ENCODE measurements at regions not wholly inside any gene's neighbourhood (a gene's known extent, or its start where the extent isn't known, plus 50 kb on each side); places are given as distances from the start of the nearest gene placed in this dataset.
"Not testable (repeated sequence)": the region's sequence is repeated elsewhere in the genome, so short reads cannot be mapped to it uniquely, and the experiment has no call there.

GRCh38 chr13:32845952-32846950, 170.0 kb upstream of the KL start:
- Histone ChIP-seq H3K4me3 (replicated peaks in 1 of 4; ENCODE audit: control extremely low read depth in 1 of 4, insufficient read depth in 1 of 4, low read depth in 3 of 4, low read length in 4 of 4) (no peak overlapping the region), H3K4me2 (ENCODE audit: extremely low read depth, insufficient read depth, low read length) (no peak overlapping the region), H3K27me3 (ENCODE audit: control insufficient read depth, insufficient read depth, low read length) (peaks cover 6% of the 10 kb centered on the region), H3K9me3 (ENCODE audit: control insufficient read depth, insufficient read depth, low read depth, low read length) (no peaks in the 10 kb centered on the region), H2AFZ (ENCODE audit: low read length) (no peak overlapping the region), H4K20me1 (ENCODE audit: control insufficient read depth, extremely low read depth, insufficient read depth, low read length) (no peaks in the 10 kb centered on the region), H3K27ac (ENCODE audit: insufficient read depth, low read length) (no peak overlapping the region), H3K4me1 (ENCODE audit: control insufficient read depth, extremely low read depth, insufficient read depth, low read length) (no peaks in the 10 kb centered on the region), H3K9ac (ENCODE audit: insufficient read depth, low read length) (no peak overlapping the region), H3K79me2 (ENCODE audit: control insufficient read depth, insufficient read depth, low read length) (no peaks in the 10 kb centered on the region), H3K36me3 (ENCODE audit: control insufficient read depth, insufficient read depth, low read length) (no peaks in the 10 kb centered on the region)
- no peak for TF ChIP-seq CTCF (conservative IDR thresholded peaks at IDR 0.05 in 1 of 2, IDR thresholded peaks at IDR 0.05 in 1 of 2; ENCODE audit: low read depth in 1 of 2, low read length in 2 of 2)
- TF ChIP-seq EZH2 (IDR thresholded peaks at IDR 0.05; ENCODE audit: low read length, missing control alignments): no peak
- DNase-seq (ENCODE audit: low read depth in 2 of 2): no peak

- not testable (repeated sequence) for H4K20me1 ChIP-seq (ENCODE audit: control insufficient read depth, extremely low read depth, insufficient read depth, low read length); H3K4me3 ChIP-seq (replicated peaks in 1 of 4; ENCODE audit: control extremely low read depth in 1 of 4, insufficient read depth in 1 of 4, low read depth in 3 of 4, low read length in 4 of 4); H3K79me2 ChIP-seq (ENCODE audit: control insufficient read depth, insufficient read depth, low read length); H3K4me1 ChIP-seq (ENCODE audit: control insufficient read depth, extremely low read depth, insufficient read depth, low read length); H3K36me3 ChIP-seq (ENCODE audit: control insufficient read depth, insufficient read depth, low read length); H2AFZ ChIP-seq (ENCODE audit: low read length); DNase-seq (ENCODE audit: low read depth in 2 of 2); H3K9me3 ChIP-seq (ENCODE audit: control insufficient read depth, insufficient read depth, low read depth, low read length); H3K9ac ChIP-seq (ENCODE audit: insufficient read depth, low read length); H3K27me3 ChIP-seq (ENCODE audit: control insufficient read depth, insufficient read depth, low read length); H3K4me2 ChIP-seq (ENCODE audit: extremely low read depth, insufficient read depth, low read length); H3K27ac ChIP-seq (ENCODE audit: insufficient read depth, low read length)
These were observed 168.2 kb upstream of the KL start for GRCh38 chr13:32847976-32848375.

- H3K4me1 ChIP-seq (ENCODE audit: control insufficient read depth, extremely low read depth, insufficient read depth, low read length): no peaks in the 10 kb centered on the region
- TF ChIP-seq EZH2 (IDR thresholded peaks at IDR 0.05; ENCODE audit: low read length, missing control alignments) (no peak), CTCF (conservative IDR thresholded peaks at IDR 0.05 in 1 of 2, IDR thresholded peaks at IDR 0.05 in 1 of 2; ENCODE audit: low read depth in 1 of 2, low read length in 2 of 2) (no peak)
- no peaks in the 10 kb centered on the region for H3K79me2 ChIP-seq (ENCODE audit: control insufficient read depth, insufficient read depth, low read length)
- H3K36me3 ChIP-seq (ENCODE audit: control insufficient read depth, insufficient read depth, low read length): no peaks in the 10 kb centered on the region
- H4K20me1 ChIP-seq (ENCODE audit: control insufficient read depth, extremely low read depth, insufficient read depth, low read length): no peaks in the 10 kb centered on the region
- no peak overlapping the region for H2AFZ ChIP-seq (ENCODE audit: low read length)
- no peak overlapping the region for H3K4me2 ChIP-seq (ENCODE audit: extremely low read depth, insufficient read depth, low read length)
- no peak overlapping the region for H3K4me3 ChIP-seq (replicated peaks in 1 of 4; ENCODE audit: control extremely low read depth in 1 of 4, insufficient read depth in 1 of 4, low read depth in 3 of 4, low read length in 4 of 4)
- H3K9me3 ChIP-seq (ENCODE audit: control insufficient read depth, insufficient read depth, low read depth, low read length): no peaks in the 10 kb centered on the region
- H3K27ac ChIP-seq (ENCODE audit: insufficient read depth, low read length): no peak overlapping the region
- DNase-seq (ENCODE audit: low read depth in 2 of 2): no peak
- peaks cover 7% of the 10 kb centered on the region for H3K27me3 ChIP-seq (ENCODE audit: control insufficient read depth, insufficient read depth, low read length)
- no peak overlapping the region for H3K9ac ChIP-seq (ENCODE audit: insufficient read depth, low read length)
These were observed 166.9 kb upstream of the KL start for GRCh38 chr13:32849369-32849768.
